ENCODE measurements at regions not wholly inside any gene's neighbourhood (a gene's known extent, or its start where the extent isn't known, plus 50 kb on each side); places are given as distances from the start of the nearest gene placed in this dataset.

DNA sequence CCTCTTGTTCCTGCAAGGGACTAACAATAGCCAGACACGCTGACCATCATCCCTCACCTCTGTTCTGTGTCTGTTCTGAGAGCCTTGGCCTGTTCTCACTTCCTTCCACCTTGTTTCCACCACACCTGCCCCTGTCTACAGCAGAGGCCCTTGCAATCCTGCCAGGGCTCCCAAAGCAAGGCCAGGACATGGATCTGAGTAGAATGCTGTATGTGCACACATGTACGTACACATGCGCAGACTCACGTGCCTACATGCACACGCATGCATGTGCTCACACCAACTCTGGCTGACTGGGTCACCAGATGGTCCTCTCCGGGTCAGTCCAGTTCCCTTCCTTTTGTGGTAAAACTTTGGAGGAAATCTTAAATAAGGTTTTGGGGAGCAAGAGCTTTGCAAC lies 133.0 kb upstream of the C14orf180 start (continued):
- TF ChIP-seq FOXA2 (IDR thresholded peaks at IDR 0.05) (no peak), FOXA1 (IDR thresholded peaks at IDR 0.05) (no peak), RXRA (IDR thresholded peaks at IDR 0.05) (no peak), GABPA (IDR thresholded peaks at IDR 0.05 in 1 of 2, conservative IDR thresholded peaks at IDR 0.05 in 1 of 2) (no peak)
- TF ChIP-seq, protein P1, sequence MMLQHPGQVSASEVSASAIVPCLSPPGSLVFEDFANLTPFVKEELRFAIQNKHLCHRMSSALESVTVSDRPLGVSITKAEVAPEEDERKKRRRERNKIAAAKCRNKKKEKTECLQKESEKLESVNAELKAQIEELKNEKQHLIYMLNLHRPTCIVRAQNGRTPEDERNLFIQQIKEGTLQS (IDR thresholded peaks at IDR 0.05) = no peak
- TF ChIP-seq, protein P2, sequence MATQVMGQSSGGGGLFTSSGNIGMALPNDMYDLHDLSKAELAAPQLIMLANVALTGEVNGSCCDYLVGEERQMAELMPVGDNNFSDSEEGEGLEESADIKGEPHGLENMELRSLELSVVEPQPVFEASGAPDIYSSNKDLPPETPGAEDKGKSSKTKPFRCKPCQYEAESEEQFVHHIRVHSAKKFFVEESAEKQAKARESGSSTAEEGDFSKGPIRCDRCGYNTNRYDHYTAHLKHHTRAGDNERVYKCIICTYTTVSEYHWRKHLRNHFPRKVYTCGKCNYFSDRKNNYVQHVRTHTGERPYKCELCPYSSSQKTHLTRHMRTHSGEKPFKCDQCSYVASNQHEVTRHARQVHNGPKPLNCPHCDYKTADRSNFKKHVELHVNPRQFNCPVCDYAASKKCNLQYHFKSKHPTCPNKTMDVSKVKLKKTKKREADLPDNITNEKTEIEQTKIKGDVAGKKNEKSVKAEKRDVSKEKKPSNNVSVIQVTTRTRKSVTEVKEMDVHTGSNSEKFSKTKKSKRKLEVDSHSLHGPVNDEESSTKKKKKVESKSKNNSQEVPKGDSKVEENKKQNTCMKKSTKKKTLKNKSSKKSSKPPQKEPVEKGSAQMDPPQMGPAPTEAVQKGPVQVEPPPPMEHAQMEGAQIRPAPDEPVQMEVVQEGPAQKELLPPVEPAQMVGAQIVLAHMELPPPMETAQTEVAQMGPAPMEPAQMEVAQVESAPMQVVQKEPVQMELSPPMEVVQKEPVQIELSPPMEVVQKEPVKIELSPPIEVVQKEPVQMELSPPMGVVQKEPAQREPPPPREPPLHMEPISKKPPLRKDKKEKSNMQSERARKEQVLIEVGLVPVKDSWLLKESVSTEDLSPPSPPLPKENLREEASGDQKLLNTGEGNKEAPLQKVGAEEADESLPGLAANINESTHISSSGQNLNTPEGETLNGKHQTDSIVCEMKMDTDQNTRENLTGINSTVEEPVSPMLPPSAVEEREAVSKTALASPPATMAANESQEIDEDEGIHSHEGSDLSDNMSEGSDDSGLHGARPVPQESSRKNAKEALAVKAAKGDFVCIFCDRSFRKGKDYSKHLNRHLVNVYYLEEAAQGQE (IDR thresholded peaks at IDR 0.05) = no peak

DNA sequence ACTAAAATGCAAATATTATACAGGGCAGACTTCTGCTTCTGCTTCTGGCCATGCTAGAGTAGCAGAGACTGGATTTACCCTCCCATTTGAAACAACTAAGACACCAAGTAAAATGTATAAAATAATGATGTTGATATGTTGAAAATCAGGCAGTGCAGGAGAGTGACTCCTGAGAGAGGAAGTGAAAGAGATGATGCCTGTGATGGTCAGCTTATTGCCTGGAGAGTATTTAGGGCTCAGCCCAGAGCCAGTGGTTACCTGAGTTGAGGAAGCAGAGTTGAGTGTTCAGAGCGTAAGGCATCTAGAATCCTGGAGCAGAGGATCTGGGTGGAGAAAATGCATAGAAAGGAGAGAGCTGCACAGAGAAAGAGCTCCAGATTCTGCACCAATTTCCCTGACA lies 131.8 kb upstream of the C14orf180 start:
- peak; percentile 1 for DNase-seq (ENCODE audit: low spot score)
- H3K27ac ChIP-seq (ENCODE audit: low read depth in 1 of 2, low read length in 2 of 2) = no peak overlapping the region
- no peaks in the 10 kb centered on the region for H3K36me3 ChIP-seq (ENCODE audit: control insufficient read depth in 4 of 4, insufficient read depth in 3 of 4, low read depth in 1 of 4, low read length in 3 of 4)
- H3K4me3 ChIP-seq (ENCODE audit: low read depth in 1 of 3, low read length in 3 of 3) = no peak overlapping the region
- peaks cover 0 to 2% (median 1%) of the 10 kb centered on the region in 4 donors for H3K27me3 ChIP-seq (ENCODE audit: control insufficient read depth in 4 of 4, insufficient read depth in 4 of 4, low read length in 3 of 4)
- TF ChIP-seq, protein P3, sequence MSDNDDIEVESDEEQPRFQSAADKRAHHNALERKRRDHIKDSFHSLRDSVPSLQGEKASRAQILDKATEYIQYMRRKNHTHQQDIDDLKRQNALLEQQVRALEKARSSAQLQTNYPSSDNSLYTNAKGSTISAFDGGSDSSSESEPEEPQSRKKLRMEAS (IDR thresholded peaks at IDR 0.05) = no peak
- TF ChIP-seq EGR1 (IDR thresholded peaks at IDR 0.05; ENCODE audit: low read depth in 2 of 2) (no peak), RXRA (IDR thresholded peaks at IDR 0.05) (no peak), NR2F2 (IDR thresholded peaks at IDR 0.05) (no peak), GABPA (IDR thresholded peaks at IDR 0.05 in 1 of 2, conservative IDR thresholded peaks at IDR 0.05 in 1 of 2) (no peak), YY1 (IDR thresholded peaks at IDR 0.05) (no peak), HNF4G (IDR thresholded peaks at IDR 0.05) (no peak), RAD21 (IDR thresholded peaks at IDR 0.05) (no peak), SP1 (IDR thresholded peaks at IDR 0.05) (no peak)
- TF ChIP-seq, protein P4, sequence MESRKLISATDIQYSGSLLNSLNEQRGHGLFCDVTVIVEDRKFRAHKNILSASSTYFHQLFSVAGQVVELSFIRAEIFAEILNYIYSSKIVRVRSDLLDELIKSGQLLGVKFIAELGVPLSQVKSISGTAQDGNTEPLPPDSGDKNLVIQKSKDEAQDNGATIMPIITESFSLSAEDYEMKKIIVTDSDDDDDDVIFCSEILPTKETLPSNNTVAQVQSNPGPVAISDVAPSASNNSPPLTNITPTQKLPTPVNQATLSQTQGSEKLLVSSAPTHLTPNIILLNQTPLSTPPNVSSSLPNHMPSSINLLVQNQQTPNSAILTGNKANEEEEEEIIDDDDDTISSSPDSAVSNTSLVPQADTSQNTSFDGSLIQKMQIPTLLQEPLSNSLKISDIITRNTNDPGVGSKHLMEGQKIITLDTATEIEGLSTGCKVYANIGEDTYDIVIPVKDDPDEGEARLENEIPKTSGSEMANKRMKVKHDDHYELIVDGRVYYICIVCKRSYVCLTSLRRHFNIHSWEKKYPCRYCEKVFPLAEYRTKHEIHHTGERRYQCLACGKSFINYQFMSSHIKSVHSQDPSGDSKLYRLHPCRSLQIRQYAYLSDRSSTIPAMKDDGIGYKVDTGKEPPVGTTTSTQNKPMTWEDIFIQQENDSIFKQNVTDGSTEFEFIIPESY (IDR thresholded peaks at IDR 0.05) = no peak
- TF ChIP-seq, protein P5, sequence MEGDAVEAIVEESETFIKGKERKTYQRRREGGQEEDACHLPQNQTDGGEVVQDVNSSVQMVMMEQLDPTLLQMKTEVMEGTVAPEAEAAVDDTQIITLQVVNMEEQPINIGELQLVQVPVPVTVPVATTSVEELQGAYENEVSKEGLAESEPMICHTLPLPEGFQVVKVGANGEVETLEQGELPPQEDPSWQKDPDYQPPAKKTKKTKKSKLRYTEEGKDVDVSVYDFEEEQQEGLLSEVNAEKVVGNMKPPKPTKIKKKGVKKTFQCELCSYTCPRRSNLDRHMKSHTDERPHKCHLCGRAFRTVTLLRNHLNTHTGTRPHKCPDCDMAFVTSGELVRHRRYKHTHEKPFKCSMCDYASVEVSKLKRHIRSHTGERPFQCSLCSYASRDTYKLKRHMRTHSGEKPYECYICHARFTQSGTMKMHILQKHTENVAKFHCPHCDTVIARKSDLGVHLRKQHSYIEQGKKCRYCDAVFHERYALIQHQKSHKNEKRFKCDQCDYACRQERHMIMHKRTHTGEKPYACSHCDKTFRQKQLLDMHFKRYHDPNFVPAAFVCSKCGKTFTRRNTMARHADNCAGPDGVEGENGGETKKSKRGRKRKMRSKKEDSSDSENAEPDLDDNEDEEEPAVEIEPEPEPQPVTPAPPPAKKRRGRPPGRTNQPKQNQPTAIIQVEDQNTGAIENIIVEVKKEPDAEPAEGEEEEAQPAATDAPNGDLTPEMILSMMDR (IDR thresholded peaks at IDR 0.05; ENCODE audit: low read depth, low read length, missing input control) = no peak
- H3K9ac ChIP-seq (ENCODE audit: low read depth in 1 of 2, low read length in 2 of 2) = no peak overlapping the region
- 81% methylated on average over 1 of the region's 1 CpG for WGBS
- peaks cover 0 to 8% (median 4%) of the 10 kb centered on the region in 4 donors for H3K9me3 ChIP-seq (ENCODE audit: control insufficient read depth in 4 of 4, low read length in 3 of 4)
- no peaks in the 10 kb centered on the region for H3K4me1 ChIP-seq (ENCODE audit: control insufficient read depth in 4 of 4, insufficient read depth in 4 of 4, low read length in 3 of 4)
